Breast epithelium (tissue), 3 donors: ENCODE measurements at regions not wholly inside any gene's neighbourhood (a gene's known extent, or its start where the extent isn't known, plus 50 kb on each side); places are given as distances from the start of the nearest gene placed in this dataset.

Source experiments
- CTCF ChIP-seq, 3 donors: fragments of 450-650 bp; IDR thresholded peaks; one replicate each; pipeline ENCODE4 v1.5.1; 2016 to 2017; ENCODE audit warnings: antibody characterized with exemption in 3 of 3, mild to moderate bottlenecking in 3 of 3, moderate library complexity in 3 of 3
- POLR2A ChIP-seq: fragments of 450-650 bp; IDR thresholded peaks from one replicate; pipeline ENCODE4 v1.6.1; 2016; ENCODE audit warnings: antibody characterized with exemption, mild to moderate bottlenecking, moderate library complexity

- TF ChIP-seq CTCF (IDR thresholded peaks at IDR 0.05) (no peak), POLR2A (no peak)
Observed at GRCh38 chr18:30622635-30623034, 419.9 kb downstream of the DSC3 start.
